Adipocyte (in vitro differentiated cells): ENCODE measurements at regions not wholly inside any gene's neighbourhood (a gene's known extent, or its start where the extent isn't known, plus 50 kb on each side); places are given as distances from the start of the nearest gene placed in this dataset.

Source experiments
- DNase-seq: peaks from one replicate; pipeline ENCODE4 v3.0.0-alpha.2; 2015; ENCODE audit warnings: low read depth
- H3K27me3 ChIP-seq: replicated peaks from 2 replicates; pipeline ENCODE4 v1.7.0; 2013; ENCODE audit warnings: mild to moderate bottlenecking, low read length, moderate library complexity; ENCODE audit not compliant: control insufficient read depth, insufficient read depth
- H3K36me3 ChIP-seq: 2 replicates; pipeline ENCODE4 v1.7.0; 2013; ENCODE audit warnings: low read length, mild to moderate bottlenecking, moderate library complexity; ENCODE audit not compliant: control insufficient read depth, insufficient read depth, severe bottlenecking
- H3K4me1 ChIP-seq: 2 replicates; pipeline ENCODE4 v1.7.0; 2013; ENCODE audit warnings: mild to moderate bottlenecking, low read length, moderate library complexity; ENCODE audit not compliant: control insufficient read depth, insufficient read depth
- H3K4me3 ChIP-seq: 2 replicates; pipeline ENCODE4 v1.7.0; 2013; ENCODE audit warnings: mild to moderate bottlenecking, low read length, moderate library complexity
- H3K9ac ChIP-seq: 2 replicates; pipeline ENCODE4 v1.7.0; 2013; ENCODE audit warnings: mild to moderate bottlenecking, low read length, moderate library complexity
- H3K9me3 ChIP-seq: 2 replicates; pipeline ENCODE4 v1.7.0; 2013; ENCODE audit warnings: mild to moderate bottlenecking, low read length, moderate library complexity; ENCODE audit not compliant: control insufficient read depth

DNA sequence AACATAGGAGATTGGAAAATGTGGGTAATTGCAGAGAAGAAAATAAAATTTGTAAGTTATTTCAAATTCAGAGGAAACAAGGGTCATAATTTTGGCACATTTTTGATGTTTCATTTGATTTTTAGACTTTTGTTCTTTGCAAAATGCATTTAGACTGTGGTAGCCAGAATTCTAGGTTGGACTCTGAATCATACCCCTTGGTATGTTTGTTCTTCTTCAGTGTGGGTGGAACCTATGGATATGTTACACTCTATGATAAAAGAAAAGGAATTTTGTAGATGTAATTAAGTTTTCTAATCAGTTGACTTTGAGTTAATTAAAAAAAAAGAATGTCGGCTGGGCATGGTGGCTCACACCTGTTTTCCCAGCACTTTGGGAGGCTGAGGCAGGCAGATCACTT is 827.0 kb downstream of the AACS start:
- no peaks in the 10 kb centered on the region for H3K36me3 ChIP-seq
- no peaks in the 10 kb centered on the region for H3K4me1 ChIP-seq
- H3K9ac ChIP-seq, result no peak overlapping the region
- no peaks in the 10 kb centered on the region for H3K9me3 ChIP-seq
- H3K4me3 ChIP-seq, result no peak overlapping the region
- H3K27me3 ChIP-seq, result no peaks in the 10 kb centered on the region
- DNase-seq, result peak; percentile 40

DNA sequence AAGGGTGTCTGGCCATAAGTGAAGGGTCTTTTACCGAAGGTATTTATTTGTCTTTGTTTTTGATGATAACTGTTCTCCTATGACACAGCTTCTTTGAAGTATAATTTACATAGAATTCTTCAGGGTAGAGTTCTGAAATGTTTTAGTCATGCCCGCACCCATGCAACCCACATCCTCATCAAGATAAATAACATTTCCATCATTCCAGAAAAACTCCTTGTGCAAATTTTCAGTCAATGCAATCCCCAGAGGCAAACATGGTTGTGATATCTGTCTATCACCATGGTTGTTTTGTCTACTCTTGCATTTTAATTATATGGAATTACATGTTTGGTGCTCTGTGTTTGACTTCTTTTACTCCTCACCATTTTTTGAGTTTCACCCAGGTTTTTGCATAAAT is 837.8 kb downstream of the AACS start:
- no peaks in the 10 kb centered on the region for H3K4me1 ChIP-seq
- H3K9ac ChIP-seq, result no peak overlapping the region
- no peak for DNase-seq
- H3K27me3 ChIP-seq, result no peaks in the 10 kb centered on the region
- no peak overlapping the region for H3K4me3 ChIP-seq
- H3K36me3 ChIP-seq, result no peaks in the 10 kb centered on the region
- peaks cover 2% of the 10 kb centered on the region for H3K9me3 ChIP-seq

- Histone ChIP-seq H3K9ac (no peak overlapping the region), H3K27me3 (no peaks in the 10 kb centered on the region), H3K4me1 (no peaks in the 10 kb centered on the region), H3K4me3 (no peak overlapping the region), H3K36me3 (no peaks in the 10 kb centered on the region), H3K9me3 (peaks cover 2% of the 10 kb centered on the region)
- no peak for DNase-seq
Measured at GRCh38 chr12:125907351-125907750, 842.1 kb downstream of the AACS start.

DNA sequence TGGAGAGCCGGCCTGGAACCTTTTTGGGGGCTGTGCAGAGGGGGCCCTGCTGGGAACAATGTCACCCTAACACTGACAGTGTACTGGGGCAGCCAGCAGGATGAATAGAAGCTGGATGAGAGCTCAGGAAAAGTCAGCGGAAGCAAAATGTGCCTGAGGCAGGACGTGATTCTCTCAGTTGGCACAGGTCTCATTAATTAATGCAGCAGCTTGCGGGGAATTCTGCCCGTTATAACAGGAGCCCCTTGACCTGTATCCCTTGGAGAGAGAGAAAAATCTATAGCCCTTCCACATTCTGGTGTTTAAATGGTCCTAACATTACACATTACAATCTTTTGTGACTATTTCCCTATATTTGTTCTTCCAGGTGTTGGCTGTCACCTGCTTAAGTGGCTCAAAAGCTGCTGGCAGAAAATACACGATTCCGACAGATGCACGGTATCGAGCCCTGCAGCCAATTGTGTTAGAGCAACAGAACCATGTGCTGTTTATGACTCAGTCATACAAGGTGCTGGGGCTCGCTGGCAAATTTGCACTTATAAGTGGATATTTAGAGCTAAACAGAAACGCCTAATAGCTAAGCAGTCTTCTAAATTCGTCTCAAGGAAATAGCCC is 854.7 kb downstream of the AACS start:
- no peaks in the 10 kb centered on the region for H3K36me3 ChIP-seq
- no peaks in the 10 kb centered on the region for H3K27me3 ChIP-seq
- no peak overlapping the region for H3K9ac ChIP-seq
- H3K9me3 ChIP-seq, result no peaks in the 10 kb centered on the region
- no peak overlapping the region for H3K4me3 ChIP-seq
- no peak for DNase-seq
- no peaks in the 10 kb centered on the region for H3K4me1 ChIP-seq

- H3K9ac ChIP-seq, result no peak overlapping the region
- H3K4me1 ChIP-seq, result no peaks in the 10 kb centered on the region
- no peaks in the 10 kb centered on the region for H3K36me3 ChIP-seq
- H3K9me3 ChIP-seq, result no peaks in the 10 kb centered on the region
- H3K27me3 ChIP-seq, result no peaks in the 10 kb centered on the region
- no peak overlapping the region for H3K4me3 ChIP-seq
- DNase-seq, result no peak
Measured at GRCh38 chr12:125922330-125922729, 857.1 kb downstream of the AACS start.

- Histone ChIP-seq H3K9me3 (no peaks in the 10 kb centered on the region), H3K27me3 (no peaks in the 10 kb centered on the region), H3K9ac (no peak overlapping the region), H3K36me3 (no peaks in the 10 kb centered on the region), H3K4me1 (no peaks in the 10 kb centered on the region), H3K4me3 (no peak overlapping the region)
- no peak for DNase-seq
Measured at GRCh38 chr12:125936502-125936901, 871.3 kb downstream of the AACS start.

DNA sequence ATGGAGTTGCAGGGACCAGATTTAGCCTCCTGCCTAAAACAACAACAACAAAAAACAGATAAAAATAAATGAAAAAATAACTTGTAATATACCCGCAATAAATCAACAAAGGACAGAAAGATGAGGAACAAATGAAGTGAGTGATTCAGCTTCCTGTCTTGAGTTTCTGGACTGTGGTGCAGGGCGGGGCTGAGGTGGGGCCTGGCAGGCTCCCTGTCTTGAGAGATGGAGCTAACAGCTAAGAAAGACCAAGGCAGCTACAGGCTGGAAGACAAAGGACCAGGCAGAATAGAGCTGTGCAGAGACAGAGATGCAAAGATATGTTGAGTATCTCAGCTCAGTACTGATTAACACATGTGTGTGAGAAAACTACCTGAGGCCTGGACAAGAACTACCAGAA is 879.2 kb downstream of the AACS start:
- Histone ChIP-seq H3K4me1 (no peaks in the 10 kb centered on the region), H3K36me3 (no peaks in the 10 kb centered on the region), H3K9ac (no peak overlapping the region), H3K27me3 (no peaks in the 10 kb centered on the region), H3K4me3 (no peak overlapping the region), H3K9me3 (no peaks in the 10 kb centered on the region)
- no peak for DNase-seq

GRCh38 chr12:125949471-125949870 is 884.2 kb downstream of the AACS start:
- H3K4me1 ChIP-seq, result no peaks in the 10 kb centered on the region
- peaks cover 6% of the 10 kb centered on the region for H3K9me3 ChIP-seq
- H3K36me3 ChIP-seq, result no peaks in the 10 kb centered on the region
- no peak overlapping the region for H3K9ac ChIP-seq
- no peak for DNase-seq
- no peak overlapping the region for H3K4me3 ChIP-seq
- no peaks in the 10 kb centered on the region for H3K27me3 ChIP-seq

DNA sequence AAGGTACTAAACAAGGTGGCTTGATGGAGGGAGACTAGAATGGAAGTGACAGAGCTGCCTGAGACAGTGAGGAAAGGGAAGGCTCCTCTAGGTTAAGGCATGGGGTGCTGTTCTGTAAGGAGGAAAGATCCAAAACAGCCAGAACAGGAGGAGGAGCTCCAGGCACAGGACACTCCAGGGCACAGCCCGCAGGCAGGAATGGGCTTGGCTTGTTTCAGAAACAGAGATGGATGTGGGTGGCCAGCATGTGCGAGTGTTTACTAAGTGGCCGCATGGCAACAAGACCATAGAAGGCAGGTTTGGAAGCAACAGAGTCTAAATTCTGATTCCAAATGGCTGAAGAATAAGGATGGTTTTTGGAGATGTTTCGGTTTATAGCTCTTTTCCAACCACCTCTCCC is 889.1 kb downstream of the AACS start:
- no peaks in the 10 kb centered on the region for H3K36me3 ChIP-seq
- H3K9ac ChIP-seq, result no peak overlapping the region
- no peak for DNase-seq
- H3K4me1 ChIP-seq, result no peaks in the 10 kb centered on the region
- no peaks in the 10 kb centered on the region for H3K27me3 ChIP-seq
- no peak overlapping the region for H3K4me3 ChIP-seq
- H3K9me3 ChIP-seq, result peaks cover 9% of the 10 kb centered on the region

DNA sequence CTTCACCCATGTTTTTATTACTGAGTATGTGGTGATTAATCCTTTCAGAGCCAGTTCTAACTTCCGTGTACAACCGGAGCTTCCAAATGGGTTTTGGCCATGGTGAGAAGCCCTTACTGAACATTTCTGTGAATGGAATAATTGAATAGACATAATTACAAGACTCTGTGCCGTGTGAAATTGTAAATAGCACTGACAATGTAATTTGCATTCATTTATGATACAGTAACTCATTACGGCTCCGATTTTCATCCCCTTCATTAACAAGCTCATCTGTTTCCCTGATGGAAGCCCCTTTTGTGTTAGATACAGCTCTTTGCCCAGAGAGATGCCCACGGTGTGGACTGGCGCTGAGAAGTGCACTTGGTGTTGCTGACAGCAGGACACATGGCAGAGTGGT is 891.0 kb downstream of the AACS start:
- no peaks in the 10 kb centered on the region for H3K36me3 ChIP-seq
- no peak overlapping the region for H3K9ac ChIP-seq
- H3K4me1 ChIP-seq, result no peaks in the 10 kb centered on the region
- H3K9me3 ChIP-seq, result peaks cover 14% of the 10 kb centered on the region
- no peak overlapping the region for H3K4me3 ChIP-seq
- no peaks in the 10 kb centered on the region for H3K27me3 ChIP-seq
- no peak for DNase-seq

DNA sequence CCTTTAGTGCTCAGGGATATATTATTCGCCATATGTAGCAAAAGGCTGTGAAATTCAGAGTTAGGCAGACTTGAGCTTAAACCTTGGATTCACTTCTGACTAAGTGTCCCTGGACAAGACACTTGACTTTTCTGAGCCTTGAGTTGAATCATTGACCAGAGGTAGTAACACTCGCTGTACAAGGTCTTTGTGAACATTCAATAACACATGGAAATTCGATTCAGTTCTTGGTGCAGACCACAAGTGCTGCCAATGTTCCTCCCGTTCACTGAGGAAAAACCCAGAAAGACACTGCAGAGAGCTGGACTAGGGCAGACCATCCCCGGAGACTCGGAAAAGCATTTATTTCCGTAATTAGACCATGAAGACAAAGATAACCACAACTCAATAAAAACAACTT is 901.4 kb downstream of the AACS start:
- H3K4me1 ChIP-seq, result no peaks in the 10 kb centered on the region
- H3K9ac ChIP-seq, result no peak overlapping the region
- H3K36me3 ChIP-seq, result no peaks in the 10 kb centered on the region
- DNase-seq, result no peak
- no peaks in the 10 kb centered on the region for H3K27me3 ChIP-seq
- H3K9me3 ChIP-seq, result peaks cover 5% of the 10 kb centered on the region
- no peak overlapping the region for H3K4me3 ChIP-seq

- H3K4me3 ChIP-seq, result no peak overlapping the region
- no peaks in the 10 kb centered on the region for H3K36me3 ChIP-seq
- no peak for DNase-seq
- no peaks in the 10 kb centered on the region for H3K4me1 ChIP-seq
- H3K27me3 ChIP-seq, result no peaks in the 10 kb centered on the region
- H3K9me3 ChIP-seq, result peaks cover 5% of the 10 kb centered on the region
- no peak overlapping the region for H3K9ac ChIP-seq
Measured at GRCh38 chr12:125968413-125968812, 903.2 kb downstream of the AACS start.
